ENCODE measurements at regions not wholly inside any gene's neighbourhood (a gene's known extent, or its start where the extent isn't known, plus 50 kb on each side); places are given as distances from the start of the nearest gene placed in this dataset.
A peak's percentile ranks its signal among the peaks of the same experiment; 100 is the strongest.
"Not testable (repeated sequence)": the region's sequence is repeated elsewhere in the genome, so short reads cannot be mapped to it uniquely, and the experiment has no call there.

GRCh38 chr18:60015826-60016225, 116.0 kb downstream of the PMAIP1 start:
- DNase-seq (ENCODE audit: low read depth in 2 of 2): not testable (repeated sequence)

- DNase-seq (ENCODE audit: low read depth in 2 of 2): not testable (repeated sequence)
Observed at GRCh38 chr18:60013148-60013547, 113.4 kb downstream of the PMAIP1 start.

- no peak for DNase-seq (ENCODE audit: low read depth in 2 of 2)
Observed at GRCh38 chr18:60010984-60011383, 111.2 kb downstream of the PMAIP1 start.

- DNase-seq (ENCODE audit: low read depth in 2 of 2): no peak
Observed at GRCh38 chr18:60010513-60010912, 110.7 kb downstream of the PMAIP1 start.

- DNase-seq (ENCODE audit: low read depth in 2 of 2): no peak
Observed at GRCh38 chr18:60007661-60008060, 107.9 kb downstream of the PMAIP1 start.

GRCh38 chr18:60003610-60004185, 103.9 kb downstream of the PMAIP1 start:
- no peak for DNase-seq (ENCODE audit: low read depth in 2 of 2)

GRCh38 chr18:59996370-59996966, 96.7 kb downstream of the PMAIP1 start:
- DNase-seq (ENCODE audit: low read depth in 2 of 2): peak; percentile 3 to 5

GRCh38 chr18:59994357-59994756, 94.6 kb downstream of the PMAIP1 start:
- no peak for DNase-seq (ENCODE audit: low read depth in 2 of 2)

- DNase-seq (ENCODE audit: low read depth in 2 of 2): no peak
Observed at GRCh38 chr18:59993560-59993959, 93.8 kb downstream of the PMAIP1 start.

GRCh38 chr18:59990121-59990823, 90.5 kb downstream of the PMAIP1 start:
- no peak for DNase-seq (ENCODE audit: low read depth in 2 of 2)

- peak; percentile 19 to 21 for DNase-seq (ENCODE audit: low read depth in 2 of 2)
Observed at GRCh38 chr18:59988098-59988706, 88.4 kb downstream of the PMAIP1 start.

GRCh38 chr18:59987102-59987501, 87.3 kb downstream of the PMAIP1 start:
- no peak for DNase-seq (ENCODE audit: low read depth in 2 of 2)

- DNase-seq (ENCODE audit: low read depth in 2 of 2): no peak
Observed at GRCh38 chr18:59986139-59986538, 86.3 kb downstream of the PMAIP1 start.

GRCh38 chr18:59985289-59985688, 85.5 kb downstream of the PMAIP1 start:
- DNase-seq (ENCODE audit: low read depth in 2 of 2): no peak

- no peak for DNase-seq (ENCODE audit: low read depth in 2 of 2)
Observed at GRCh38 chr18:59983506-59983905, 83.7 kb downstream of the PMAIP1 start.

- no peak for DNase-seq (ENCODE audit: low read depth in 2 of 2)
Observed at GRCh38 chr18:59980188-59980637, 80.4 kb downstream of the PMAIP1 start.

- DNase-seq (ENCODE audit: low read depth in 2 of 2): no peak
Observed at GRCh38 chr18:59971871-59972428, 72.2 kb downstream of the PMAIP1 start.

GRCh38 chr18:59971144-59971543, 71.3 kb downstream of the PMAIP1 start:
- not testable (repeated sequence) for DNase-seq (ENCODE audit: low read depth in 2 of 2)

GRCh38 chr18:59969477-59970028, 69.8 kb downstream of the PMAIP1 start:
- not testable (repeated sequence) for DNase-seq (ENCODE audit: low read depth in 2 of 2)

- no peak for DNase-seq (ENCODE audit: low read depth in 2 of 2)
Observed at GRCh38 chr18:59968583-59968982, 68.8 kb downstream of the PMAIP1 start.

GRCh38 chr18:59967878-59968277, 68.1 kb downstream of the PMAIP1 start:
- DNase-seq (ENCODE audit: low read depth in 2 of 2): no peak

- DNase-seq (ENCODE audit: low read depth in 2 of 2): no peak
Observed at GRCh38 chr18:59966913-59967312, 67.1 kb downstream of the PMAIP1 start.
